ENCODE measurements at regions not wholly inside any gene's neighbourhood (a gene's known extent, or its start where the extent isn't known, plus 50 kb on each side); places are given as distances from the start of the nearest gene placed in this dataset.

DNA sequence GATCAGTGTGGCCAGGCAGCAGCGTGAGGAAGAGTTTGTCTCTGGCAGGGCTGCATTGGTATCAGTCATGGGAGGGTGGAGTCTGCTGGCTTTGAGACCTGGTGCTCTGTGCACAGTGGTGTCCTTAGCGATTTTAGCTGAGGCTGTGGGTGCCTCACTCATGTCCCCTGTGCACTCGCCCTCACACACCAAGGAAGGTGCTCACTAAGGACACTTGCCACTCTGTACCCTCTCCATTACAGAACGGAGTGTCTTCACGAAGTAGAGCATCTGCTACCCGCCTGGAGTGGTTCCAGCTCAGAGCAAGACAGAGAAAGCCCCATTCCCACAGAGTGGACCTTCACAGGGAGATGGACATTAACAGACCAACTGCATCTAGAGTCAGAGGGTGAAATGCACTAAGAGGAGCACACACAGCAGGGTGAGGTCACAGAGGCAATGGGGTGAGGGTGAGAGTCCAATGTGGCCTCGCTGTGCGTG lies 117.9 kb downstream of the MATN1 start:
- Histone ChIP-seq H3K4me3 (ENCODE audit: low read depth, low read length) (no peak overlapping the region), H3K36me3 (ENCODE audit: control insufficient read depth, insufficient read depth, low read length) (no peaks in the 10 kb centered on the region), H3K27me3 (ENCODE audit: control insufficient read depth, insufficient read depth, low read length) (peaks cover 17% of the 10 kb centered on the region)
- TF ChIP-seq, protein P1, sequence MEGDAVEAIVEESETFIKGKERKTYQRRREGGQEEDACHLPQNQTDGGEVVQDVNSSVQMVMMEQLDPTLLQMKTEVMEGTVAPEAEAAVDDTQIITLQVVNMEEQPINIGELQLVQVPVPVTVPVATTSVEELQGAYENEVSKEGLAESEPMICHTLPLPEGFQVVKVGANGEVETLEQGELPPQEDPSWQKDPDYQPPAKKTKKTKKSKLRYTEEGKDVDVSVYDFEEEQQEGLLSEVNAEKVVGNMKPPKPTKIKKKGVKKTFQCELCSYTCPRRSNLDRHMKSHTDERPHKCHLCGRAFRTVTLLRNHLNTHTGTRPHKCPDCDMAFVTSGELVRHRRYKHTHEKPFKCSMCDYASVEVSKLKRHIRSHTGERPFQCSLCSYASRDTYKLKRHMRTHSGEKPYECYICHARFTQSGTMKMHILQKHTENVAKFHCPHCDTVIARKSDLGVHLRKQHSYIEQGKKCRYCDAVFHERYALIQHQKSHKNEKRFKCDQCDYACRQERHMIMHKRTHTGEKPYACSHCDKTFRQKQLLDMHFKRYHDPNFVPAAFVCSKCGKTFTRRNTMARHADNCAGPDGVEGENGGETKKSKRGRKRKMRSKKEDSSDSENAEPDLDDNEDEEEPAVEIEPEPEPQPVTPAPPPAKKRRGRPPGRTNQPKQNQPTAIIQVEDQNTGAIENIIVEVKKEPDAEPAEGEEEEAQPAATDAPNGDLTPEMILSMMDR (IDR thresholded peaks at IDR 0.05; ENCODE audit: insufficient read depth, low read length, poor library complexity, severe bottlenecking) = no peak
- no peak for DNase-seq (ENCODE audit: low read depth)

DNA sequence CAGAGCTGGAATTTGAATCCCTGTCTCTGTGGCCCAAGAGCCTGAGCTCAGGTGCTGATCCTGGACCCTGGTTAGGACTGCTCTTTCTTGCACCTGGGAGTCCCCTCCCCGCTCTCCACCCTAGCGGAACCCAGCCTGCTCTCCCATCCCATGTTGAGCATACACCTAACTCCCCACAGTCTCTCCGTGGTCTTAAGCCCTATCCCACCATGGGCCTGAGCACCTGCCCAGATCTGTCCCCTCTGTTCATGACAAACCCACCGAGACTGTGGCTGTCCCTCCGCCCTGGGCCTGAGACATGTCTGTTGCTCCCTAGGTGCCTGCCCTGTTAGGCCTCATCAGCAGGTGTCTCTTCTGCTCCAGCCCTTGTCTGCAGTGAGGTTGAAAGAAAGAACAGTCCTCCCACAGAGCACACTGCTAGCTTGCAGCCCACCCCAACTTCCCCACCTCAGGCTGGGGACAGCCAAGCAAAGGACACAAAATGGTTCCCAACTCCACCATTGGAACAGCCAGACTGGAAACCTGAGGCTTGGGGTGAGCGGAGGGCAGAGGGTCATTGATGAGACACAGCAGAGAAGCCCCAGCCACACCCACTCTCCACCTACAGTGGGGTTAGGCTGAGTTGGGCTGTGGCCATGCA lies 118.5 kb downstream of the MATN1 start:
- no peak overlapping the region for H3K4me3 ChIP-seq (ENCODE audit: low read depth, low read length)
- TF ChIP-seq, protein P1 (IDR thresholded peaks at IDR 0.05; ENCODE audit: insufficient read depth, low read length, poor library complexity, severe bottlenecking) = no peak
- H3K36me3 ChIP-seq (ENCODE audit: control insufficient read depth, insufficient read depth, low read length) = no peaks in the 10 kb centered on the region
- no peak for DNase-seq (ENCODE audit: low read depth)
- peaks cover 20% of the 10 kb centered on the region for H3K27me3 ChIP-seq (ENCODE audit: control insufficient read depth, insufficient read depth, low read length)

DNA sequence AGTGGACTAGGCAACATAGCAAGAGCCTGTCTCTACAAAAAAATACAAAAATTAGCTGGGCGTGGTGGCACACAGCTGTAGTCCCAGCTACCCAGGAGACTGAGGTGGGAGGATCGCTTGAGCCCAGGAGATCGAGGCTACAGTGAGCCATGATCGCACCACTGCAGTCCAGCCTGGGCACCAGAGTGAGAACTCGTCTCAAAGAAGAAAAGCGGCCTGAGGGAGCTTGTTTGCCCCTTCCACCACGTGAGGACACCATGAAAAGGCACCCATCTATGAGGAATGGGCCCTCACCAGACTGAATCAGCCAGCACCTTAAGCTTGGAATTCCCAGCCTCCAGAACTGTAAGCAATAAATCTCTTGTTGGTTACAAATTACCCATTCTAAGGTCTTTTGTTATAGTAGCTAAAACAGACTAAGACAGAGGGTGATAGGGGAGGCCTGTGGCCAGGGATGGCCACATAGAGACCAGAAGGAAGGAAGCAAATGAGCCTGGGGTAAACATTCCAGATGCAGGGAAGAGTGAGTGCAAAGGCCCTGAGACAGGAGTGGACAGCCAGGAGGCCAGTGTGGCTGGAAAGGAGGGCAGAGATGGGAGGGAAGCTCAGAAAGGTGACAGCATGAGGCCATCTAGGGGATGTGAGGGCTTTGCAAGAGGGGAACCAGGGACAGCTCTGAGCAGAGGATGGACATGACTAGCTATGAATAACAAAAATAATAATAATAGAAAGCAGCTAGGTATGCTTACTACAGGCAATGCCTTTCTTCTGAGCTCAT lies 120.1 kb downstream of the MATN1 start:
- Histone ChIP-seq H3K4me3 (ENCODE audit: low read depth, low read length) (no peak overlapping the region), H3K27me3 (ENCODE audit: control insufficient read depth, insufficient read depth, low read length) (peaks cover 16% of the 10 kb centered on the region), H3K36me3 (ENCODE audit: control insufficient read depth, insufficient read depth, low read length) (no peaks in the 10 kb centered on the region)
- TF ChIP-seq, protein P1 (IDR thresholded peaks at IDR 0.05; ENCODE audit: insufficient read depth, low read length, poor library complexity, severe bottlenecking) = no peak
- DNase-seq (ENCODE audit: low read depth) = no peak

DNA sequence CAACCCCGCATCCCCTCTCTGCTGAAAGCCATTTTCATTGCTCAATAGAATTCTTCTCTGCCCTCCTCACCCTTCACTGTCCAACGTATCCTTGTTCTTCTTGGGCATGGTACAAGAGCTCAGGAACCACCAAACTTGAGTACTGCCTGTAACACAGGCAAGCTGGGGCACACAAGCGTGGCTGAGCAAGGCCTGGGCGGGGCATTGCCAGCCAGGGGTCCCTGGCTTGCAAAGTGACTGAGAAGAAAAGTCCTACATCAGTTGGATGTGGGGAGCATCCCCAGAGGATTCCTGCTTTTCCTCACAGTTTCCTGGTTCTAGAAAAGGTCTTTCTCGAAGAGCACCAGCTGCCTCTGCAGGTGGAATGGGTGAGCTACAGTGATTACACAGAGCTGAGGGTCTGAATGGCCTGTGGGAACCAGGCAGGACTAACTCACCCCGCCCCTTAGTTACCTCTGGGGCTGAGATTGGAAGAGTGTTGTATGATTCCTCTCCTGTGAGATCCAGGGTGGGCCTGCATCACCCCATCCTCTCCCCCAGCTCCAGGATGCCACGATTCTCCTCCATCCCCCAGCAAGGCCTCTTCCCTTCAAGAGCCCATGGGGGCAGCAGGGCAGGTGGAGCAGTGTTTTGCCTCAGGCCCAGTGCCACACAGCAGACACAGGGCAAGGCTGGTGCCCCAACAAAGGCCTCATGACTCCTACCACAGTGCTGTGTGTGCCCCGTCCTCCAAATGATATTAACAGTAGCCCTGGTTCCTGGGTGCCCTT lies 121.9 kb downstream of the MATN1 start:
- Histone ChIP-seq H3K4me3 (ENCODE audit: low read depth, low read length) (no peak overlapping the region), H3K27me3 (ENCODE audit: control insufficient read depth, insufficient read depth, low read length) (peaks cover 16% of the 10 kb centered on the region), H3K36me3 (ENCODE audit: control insufficient read depth, insufficient read depth, low read length) (no peaks in the 10 kb centered on the region)
- TF ChIP-seq, protein P1 (IDR thresholded peaks at IDR 0.05; ENCODE audit: insufficient read depth, low read length, poor library complexity, severe bottlenecking) = no peak
- no peak for DNase-seq (ENCODE audit: low read depth)

DNA sequence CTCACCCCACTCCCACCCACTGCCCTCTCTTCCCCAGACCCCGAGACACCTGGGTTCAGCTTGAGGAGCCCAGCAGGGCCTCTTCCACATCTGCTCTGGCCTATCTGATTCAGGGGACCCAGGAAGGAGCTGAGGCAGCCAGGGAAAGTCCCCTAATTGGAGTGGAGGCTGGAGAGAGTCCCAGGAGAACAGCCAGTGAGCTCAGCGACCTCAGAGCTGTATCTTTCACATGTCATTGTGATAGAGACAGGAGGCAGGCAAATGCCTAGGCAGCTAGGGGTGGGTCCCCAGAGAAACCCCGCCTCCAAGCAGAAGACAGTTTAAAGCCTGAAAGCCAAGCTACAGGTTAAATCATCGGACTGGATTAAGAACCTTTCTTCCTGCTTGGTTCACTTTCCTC lies 122.7 kb downstream of the MATN1 start:
- peaks cover 17% of the 10 kb centered on the region for H3K27me3 ChIP-seq (ENCODE audit: control insufficient read depth, insufficient read depth, low read length)
- no peak overlapping the region for H3K4me3 ChIP-seq (ENCODE audit: low read depth, low read length)
- no peaks in the 10 kb centered on the region for H3K36me3 ChIP-seq (ENCODE audit: control insufficient read depth, insufficient read depth, low read length)
- TF ChIP-seq, protein P1 (IDR thresholded peaks at IDR 0.05; ENCODE audit: insufficient read depth, low read length, poor library complexity, severe bottlenecking) = no peak
- no peak for DNase-seq (ENCODE audit: low read depth)

Data from kidney epithelial cell (primary cell).